ENCODE measurements at regions not wholly inside any gene's neighbourhood (a gene's known extent, or its start where the extent isn't known, plus 50 kb on each side); places are given as distances from the start of the nearest gene placed in this dataset.

DNA sequence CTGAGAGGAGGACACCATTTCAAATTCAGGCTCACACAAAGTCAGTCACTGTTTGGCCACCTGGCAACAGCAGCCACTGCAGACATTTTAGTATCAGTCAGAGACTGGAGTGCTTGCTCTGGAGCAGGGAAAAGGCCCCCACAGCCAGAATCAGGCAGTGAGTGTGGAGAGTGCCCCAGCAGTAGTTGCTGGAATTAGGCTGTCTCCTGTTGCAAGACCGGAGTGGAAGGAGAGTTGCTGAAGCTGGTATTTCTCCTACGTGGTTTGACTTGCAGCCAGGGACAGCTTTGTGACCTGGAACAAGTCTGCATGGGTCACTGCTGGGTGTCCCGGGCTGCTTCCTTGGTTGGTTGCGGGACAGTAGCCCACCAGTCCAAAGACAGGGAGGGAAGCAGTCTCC, 78.4 kb upstream of the TMEM168 start:
- TF ChIP-seq POLR2AphosphoS5 (IDR thresholded peaks at IDR 0.05), result no peak
- no peak for TF ChIP-seq POLR2A (IDR thresholded peaks at IDR 0.05)

Data from gastroesophageal sphincter (tissue), 2 donors.